Activated CD8-positive, alpha-beta T cell treated with anti-CD3 and anti-CD28 coated beads, Interleukin-2, amount 10 ng/mL, durations not matched to agents 7 days and 5 days (primary cell): ENCODE measurements at regions not wholly inside any gene's neighbourhood (a gene's known extent, or its start where the extent isn't known, plus 50 kb on each side); places are given as distances from the start of the nearest gene placed in this dataset.
"Not testable (repeated sequence)": the region's sequence is repeated elsewhere in the genome, so short reads cannot be mapped to it uniquely, and the experiment has no call there.

Experiments
- ATAC-seq: fragments of 150-1000 bp; cut with Tn5 transposase; one replicate; pipeline ENCODE4 v1.10.0; 2021; ENCODE audit warnings: moderate library complexity
- CTCF ChIA-PET: fragments of 350-600 bp; sonication (Branson Sonifier 250); formaldehyde crosslinking; loops from one replicate; lab custom pipeline; 2021; ENCODE audit warnings: antibody characterized with exemption; lab: Charles Lee
- POLR2A ChIA-PET: fragments of 350-600 bp; sonication (Branson Sonifier 250); formaldehyde crosslinking; loops from one replicate; lab custom pipeline; 2021; ENCODE audit warnings: antibody characterized with exemption; lab: Charles Lee
- DNase-seq: peaks from one replicate; pipeline ENCODE4 v3.0.0-alpha.2; 2020
- H3K27ac Mint-ChIP-seq: one replicate; pipeline ENCODE4 v1.8.0; 2021; ENCODE audit warnings: mild to moderate bottlenecking, mixed read lengths
- H3K27me3 Mint-ChIP-seq: one replicate; pipeline ENCODE4 v1.8.0; 2021; ENCODE audit warnings: low read depth, mixed read lengths
- H3K36me3 Mint-ChIP-seq: one replicate; pipeline ENCODE4 v1.8.0; 2021; ENCODE audit warnings: low read depth, mixed read lengths
- H3K4me1 Mint-ChIP-seq: one replicate; pipeline ENCODE4 v1.8.0; 2021; ENCODE audit warnings: low read depth, mixed read lengths
- H3K4me3 Mint-ChIP-seq: one replicate; pipeline ENCODE4 v1.8.0; 2021; ENCODE audit warnings: mild to moderate bottlenecking, mixed read lengths
- H3K9me3 Mint-ChIP-seq: one replicate; pipeline ENCODE4 v1.8.0; 2022; ENCODE audit warnings: mixed read lengths; ENCODE audit not compliant: insufficient read depth

GRCh38 chr1:101428083-101428482 lies 191.3 kb downstream of the S1PR1 start:
- POLR2A ChIA-PET, DNase-seq, ATAC-seq, H3K36me3 Mint-ChIP-seq, H3K4me3 Mint-ChIP-seq, H3K4me1 Mint-ChIP-seq, H3K27ac Mint-ChIP-seq, H3K9me3 Mint-ChIP-seq: not testable (repeated sequence)
- peaks cover 15% of the 10 kb centered on the region for H3K27me3 Mint-ChIP-seq
- CTCF ChIA-PET: interaction anchor here (0.9 kb wide), 1 partner anchor 47 kb away, joined by 3 read pairs; no protein-coding TSS in a partner anchor

GRCh38 chr1:101428562-101428961 lies 191.7 kb downstream of the S1PR1 start:
- Mint-ChIP-seq H3K9me3 (no peaks in the 10 kb centered on the region), H3K4me1 (no peaks in the 10 kb centered on the region), H3K27ac (no peak overlapping the region), H3K36me3 (no peaks in the 10 kb centered on the region), H3K4me3 (no peak overlapping the region), H3K27me3 (peaks cover 15% of the 10 kb centered on the region)
- POLR2A ChIA-PET: no interaction called here
- no peak for ATAC-seq
- DNase-seq: no peak
- CTCF ChIA-PET: interaction anchor here (0.9 kb wide), 1 partner anchor 46 kb away, joined by 3 read pairs; no protein-coding TSS in a partner anchor

GRCh38 chr1:101431956-101432510 lies 195.2 kb downstream of the S1PR1 start:
- Mint-ChIP-seq H3K4me3 (no peak overlapping the region), H3K27me3 (peaks cover 12% of the 10 kb centered on the region), H3K27ac (no peak overlapping the region), H3K9me3 (no peaks in the 10 kb centered on the region), H3K36me3 (no peaks in the 10 kb centered on the region), H3K4me1 (no peaks in the 10 kb centered on the region)
- ATAC-seq (no peak), DNase-seq (no peak)
- CTCF ChIA-PET: interaction anchor here (0.9 to 1.9 kb wide), 2 partner anchors 11 to 122 kb away, joined by 3 to 4 read pairs; no protein-coding TSS in a partner anchor
- POLR2A ChIA-PET: no interaction called here

GRCh38 chr1:101435831-101436511 lies 199.2 kb downstream of the S1PR1 start:
- DNase-seq: no peak
- Mint-ChIP-seq H3K36me3 (no peaks in the 10 kb centered on the region), H3K27me3 (peaks cover 14% of the 10 kb centered on the region), H3K4me1 (no peaks in the 10 kb centered on the region), H3K27ac (no peak overlapping the region), H3K4me3 (no peak overlapping the region), H3K9me3 (no peaks in the 10 kb centered on the region)
- ChIA-PET POLR2A (no interaction called here), CTCF (interaction anchor here (1.1 to 4.4 kb wide), 3 partner anchors 38 to 126 kb away, joined by 4 to 35 read pairs (median 4); no protein-coding TSS in a partner anchor)
- no peak for ATAC-seq

- no peak for DNase-seq
- H3K27me3 Mint-ChIP-seq: peaks cover 15% of the 10 kb centered on the region
- no peak overlapping the region for H3K27ac Mint-ChIP-seq
- H3K4me3 Mint-ChIP-seq: no peak overlapping the region
- CTCF ChIA-PET: interaction anchor here (0.7 to 4.4 kb wide), 8 partner anchors 10 to 202 kb away, joined by 3 to 35 read pairs (median 5); no protein-coding TSS in a partner anchor
- H3K4me1 Mint-ChIP-seq: no peaks in the 10 kb centered on the region
- no peaks in the 10 kb centered on the region for H3K9me3 Mint-ChIP-seq
- H3K36me3 Mint-ChIP-seq: no peaks in the 10 kb centered on the region
- POLR2A ChIA-PET: interaction anchor here (1.1 kb wide), 1 partner anchor 197 kb away, joined by 3 read pairs; no protein-coding TSS in a partner anchor
- ATAC-seq: no peak
These were observed 201.0 kb downstream of the S1PR1 start for GRCh38 chr1:101437800-101438199.

GRCh38 chr1:101438359-101438758 lies 201.5 kb downstream of the S1PR1 start:
- ChIA-PET POLR2A (interaction anchor here (1.1 kb wide), 1 partner anchor 198 kb away, joined by 3 read pairs; no protein-coding TSS in a partner anchor), CTCF (interaction anchor here (0.5 to 4.4 kb wide), 12 partner anchors 10 to 203 kb away, joined by 3 to 35 read pairs (median 3); no protein-coding TSS in a partner anchor)
- H3K36me3 Mint-ChIP-seq: no peaks in the 10 kb centered on the region
- DNase-seq (no peak), ATAC-seq (no peak)
- H3K4me1 Mint-ChIP-seq: no peaks in the 10 kb centered on the region
- H3K27ac Mint-ChIP-seq: no peak overlapping the region
- no peaks in the 10 kb centered on the region for H3K9me3 Mint-ChIP-seq
- peaks cover 15% of the 10 kb centered on the region for H3K27me3 Mint-ChIP-seq
- H3K4me3 Mint-ChIP-seq: no peak overlapping the region

GRCh38 chr1:101440485-101440884 lies 203.7 kb downstream of the S1PR1 start:
- H3K4me1 Mint-ChIP-seq: no peaks in the 10 kb centered on the region
- H3K27ac Mint-ChIP-seq: no peak overlapping the region
- ChIA-PET CTCF (interaction anchor here (0.9 to 1.8 kb wide), 3 partner anchors 44 to 131 kb away, joined by 3 to 7 read pairs (median 4); no protein-coding TSS in a partner anchor), POLR2A (no interaction called here)
- DNase-seq (no peak), ATAC-seq (no peak)
- H3K36me3 Mint-ChIP-seq: no peaks in the 10 kb centered on the region
- H3K4me3 Mint-ChIP-seq: no peak overlapping the region
- H3K27me3 Mint-ChIP-seq: peaks cover 15% of the 10 kb centered on the region
- H3K9me3 Mint-ChIP-seq: no peaks in the 10 kb centered on the region

GRCh38 chr1:101444381-101444780 lies 207.6 kb downstream of the S1PR1 start:
- Mint-ChIP-seq H3K27ac (no peak overlapping the region), H3K27me3 (peaks cover 18% of the 10 kb centered on the region), H3K4me1 (no peaks in the 10 kb centered on the region), H3K9me3 (no peaks in the 10 kb centered on the region), H3K4me3 (no peak overlapping the region), H3K36me3 (no peaks in the 10 kb centered on the region)
- POLR2A ChIA-PET: no interaction called here
- no peak for DNase-seq
- no peak for ATAC-seq
- CTCF ChIA-PET: interaction anchor here (1.6 kb wide), 1 partner anchor 135 kb away, joined by 7 read pairs; no protein-coding TSS in a partner anchor

GRCh38 chr1:101444873-101445618 lies 208.2 kb downstream of the S1PR1 start:
- Mint-ChIP-seq H3K36me3 (no peaks in the 10 kb centered on the region), H3K27me3 (peaks cover 18% of the 10 kb centered on the region), H3K4me3 (no peak overlapping the region), H3K9me3 (no peaks in the 10 kb centered on the region), H3K27ac (no peak overlapping the region), H3K4me1 (no peaks in the 10 kb centered on the region)
- POLR2A ChIA-PET: no interaction called here
- CTCF ChIA-PET: no interaction called here
- ATAC-seq (no peak), DNase-seq (no peak)

- H3K9me3 Mint-ChIP-seq: no peaks in the 10 kb centered on the region
- peaks cover 11% of the 10 kb centered on the region for H3K27me3 Mint-ChIP-seq
- no peak overlapping the region for H3K27ac Mint-ChIP-seq
- H3K4me1 Mint-ChIP-seq: peaks cover 19% of the 10 kb centered on the region
- no peak overlapping the region for H3K4me3 Mint-ChIP-seq
- DNase-seq: no peak
- ChIA-PET POLR2A (no interaction called here), CTCF (interaction anchor here (1.1 to 2.1 kb wide), 2 partner anchors 10 to 90 kb away, joined by 3 to 5 read pairs; no protein-coding TSS in a partner anchor)
- ATAC-seq: no peak
- H3K36me3 Mint-ChIP-seq: peaks cover 4% of the 10 kb centered on the region
These were observed 211.2 kb downstream of the S1PR1 start for GRCh38 chr1:101448018-101448417.

- H3K36me3 Mint-ChIP-seq, H3K4me3 Mint-ChIP-seq: not testable (repeated sequence)
These were observed 213.9 kb downstream of the S1PR1 start for GRCh38 chr1:101450691-101451090.

More at GRCh38 chr1:101450691-101451090, 213.9 kb downstream of the S1PR1 start:
- peaks cover 13% of the 10 kb centered on the region for H3K27me3 Mint-ChIP-seq
- peaks cover 34% of the 10 kb centered on the region for H3K4me1 Mint-ChIP-seq
- ATAC-seq, POLR2A ChIA-PET, H3K27ac Mint-ChIP-seq, H3K9me3 Mint-ChIP-seq, CTCF ChIA-PET, DNase-seq: not testable (repeated sequence)
